ENCODE measurements at regions not wholly inside any gene's neighbourhood (a gene's known extent, or its start where the extent isn't known, plus 50 kb on each side); places are given as distances from the start of the nearest gene placed in this dataset.

- no peak for DNase-seq
- Mint-ChIP-seq H3K4me1 (no peaks in the 10 kb centered on the region), H3K4me3 (no peak overlapping the region), H3K27ac (no peak overlapping the region), H3K36me3 (ENCODE audit: low read depth) (no peaks in the 10 kb centered on the region), H3K27me3 (no peaks in the 10 kb centered on the region), H3K9me3 (no peaks in the 10 kb centered on the region)
- POLR2A ChIA-PET, result no interaction called here
- CTCF ChIA-PET, result no interaction called here
These were observed 443.1 kb downstream of the AEBP2 start for GRCh38 chr12:19882346-19882745.

GRCh38 chr12:19884021-19884492 lies 444.8 kb downstream of the AEBP2 start:
- no peaks in the 10 kb centered on the region for H3K9me3 Mint-ChIP-seq
- no peaks in the 10 kb centered on the region for H3K36me3 Mint-ChIP-seq (ENCODE audit: low read depth)
- POLR2A ChIA-PET, result no interaction called here
- no peak overlapping the region for H3K4me3 Mint-ChIP-seq
- no peaks in the 10 kb centered on the region for H3K27me3 Mint-ChIP-seq
- no peaks in the 10 kb centered on the region for H3K4me1 Mint-ChIP-seq
- DNase-seq, result no peak
- no peak overlapping the region for H3K27ac Mint-ChIP-seq
- CTCF ChIA-PET, result no interaction called here

DNA sequence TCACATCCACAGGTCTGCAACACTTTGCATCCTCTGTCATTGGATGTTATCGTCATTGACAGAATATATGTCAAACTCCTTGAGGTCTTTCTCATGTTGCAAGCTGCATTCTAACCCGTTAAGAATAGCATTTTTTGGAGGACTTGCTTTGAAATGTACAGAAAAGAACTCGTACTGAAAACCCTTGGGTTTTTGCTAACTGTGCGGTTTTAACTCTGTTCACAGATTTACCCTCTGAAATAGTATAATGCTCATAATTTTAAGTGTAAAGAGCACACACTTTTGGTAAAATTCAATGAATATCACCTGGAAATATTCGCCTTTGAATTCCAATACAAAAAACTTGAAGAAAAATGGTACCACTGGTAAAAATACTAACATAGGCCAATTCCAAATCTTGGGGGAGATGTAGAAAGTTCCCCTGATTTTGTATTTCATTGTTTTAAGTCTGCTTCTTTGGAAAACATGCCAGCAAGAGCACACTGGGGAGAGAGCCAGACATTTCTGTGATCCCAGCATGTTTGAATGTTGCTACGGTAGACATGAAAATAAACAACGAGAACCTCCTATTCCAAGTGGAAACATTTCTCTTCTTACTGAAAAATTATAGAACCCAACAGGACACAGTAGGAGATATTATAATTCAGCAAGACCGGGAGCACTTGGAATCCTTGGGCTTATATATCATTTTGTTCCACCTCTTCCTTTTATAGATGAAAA lies 446.0 kb downstream of the AEBP2 start:
- H3K9me3 Mint-ChIP-seq, result no peaks in the 10 kb centered on the region
- no peaks in the 10 kb centered on the region for H3K4me1 Mint-ChIP-seq
- ChIA-PET POLR2A (no interaction called here), CTCF (no interaction called here)
- H3K27ac Mint-ChIP-seq, result no peak overlapping the region
- H3K4me3 Mint-ChIP-seq, result no peak overlapping the region
- H3K27me3 Mint-ChIP-seq, result no peaks in the 10 kb centered on the region
- no peaks in the 10 kb centered on the region for H3K36me3 Mint-ChIP-seq (ENCODE audit: low read depth)
- no peak for DNase-seq

DNA sequence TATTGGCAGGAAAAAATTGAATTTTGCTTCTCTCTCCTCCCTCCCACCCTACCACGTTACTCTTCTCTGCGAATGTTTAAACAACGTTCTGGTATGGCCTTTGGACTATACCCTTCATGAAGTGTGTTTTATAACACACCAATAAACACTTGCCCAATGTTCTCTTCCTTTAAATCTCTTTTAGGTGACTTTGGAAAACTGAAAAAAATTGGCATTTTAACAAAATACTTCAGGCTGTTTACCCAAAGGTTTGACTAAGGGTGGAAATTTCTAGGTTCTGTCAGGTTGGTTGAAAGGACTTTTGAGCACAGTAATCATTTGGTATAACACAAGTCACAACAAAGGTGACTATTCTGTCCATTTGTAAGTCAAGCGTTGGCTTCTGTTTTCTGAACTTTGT lies 446.8 kb downstream of the AEBP2 start:
- no peak for DNase-seq
- Mint-ChIP-seq H3K36me3 (ENCODE audit: low read depth) (no peaks in the 10 kb centered on the region), H3K9me3 (no peaks in the 10 kb centered on the region), H3K4me1 (no peaks in the 10 kb centered on the region), H3K4me3 (no peak overlapping the region), H3K27me3 (no peaks in the 10 kb centered on the region), H3K27ac (no peak overlapping the region)
- ChIA-PET POLR2A (no interaction called here), CTCF (no interaction called here)

- Mint-ChIP-seq H3K36me3 (ENCODE audit: low read depth) (no peaks in the 10 kb centered on the region), H3K27me3 (no peaks in the 10 kb centered on the region)
- POLR2A ChIA-PET, result no interaction called here
These were observed 447.4 kb downstream of the AEBP2 start for GRCh38 chr12:19886639-19887064.

DNA sequence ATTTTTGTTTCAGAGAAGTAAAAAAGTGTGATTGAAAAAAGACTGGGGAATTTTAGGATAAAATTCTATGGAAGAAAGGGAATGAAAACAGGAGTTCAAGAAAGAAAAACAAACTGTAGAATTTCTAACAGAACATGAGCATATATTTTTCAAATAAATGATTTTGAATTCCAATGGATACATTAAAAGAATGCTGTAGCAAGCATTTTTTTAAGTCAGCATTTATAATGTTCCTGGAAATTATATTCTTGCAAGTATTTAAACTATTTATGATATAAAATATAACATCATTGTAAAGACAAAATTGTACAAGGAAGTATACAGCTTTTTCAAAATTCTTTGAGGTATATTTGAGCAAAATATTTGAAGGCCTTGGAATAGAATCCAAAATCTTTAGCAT lies 450.7 kb downstream of the AEBP2 start:
- H3K27ac Mint-ChIP-seq, result no peak overlapping the region
- no peaks in the 10 kb centered on the region for H3K27me3 Mint-ChIP-seq
- CTCF ChIA-PET, result no interaction called here
- peaks cover 11% of the 10 kb centered on the region for H3K4me1 Mint-ChIP-seq
- H3K4me3 Mint-ChIP-seq, result no peak overlapping the region
- DNase-seq, result no peak
- POLR2A ChIA-PET, result no interaction called here
- no peaks in the 10 kb centered on the region for H3K36me3 Mint-ChIP-seq (ENCODE audit: low read depth)
- no peaks in the 10 kb centered on the region for H3K9me3 Mint-ChIP-seq

More at GRCh38 chr12:19886639-19887064, 447.4 kb downstream of the AEBP2 start:
- CTCF ChIA-PET, result no interaction called here
- DNase-seq, result no peak
- H3K27ac Mint-ChIP-seq, result no peak overlapping the region
- no peak overlapping the region for H3K4me3 Mint-ChIP-seq
- no peaks in the 10 kb centered on the region for H3K9me3 Mint-ChIP-seq
- no peaks in the 10 kb centered on the region for H3K4me1 Mint-ChIP-seq

DNA sequence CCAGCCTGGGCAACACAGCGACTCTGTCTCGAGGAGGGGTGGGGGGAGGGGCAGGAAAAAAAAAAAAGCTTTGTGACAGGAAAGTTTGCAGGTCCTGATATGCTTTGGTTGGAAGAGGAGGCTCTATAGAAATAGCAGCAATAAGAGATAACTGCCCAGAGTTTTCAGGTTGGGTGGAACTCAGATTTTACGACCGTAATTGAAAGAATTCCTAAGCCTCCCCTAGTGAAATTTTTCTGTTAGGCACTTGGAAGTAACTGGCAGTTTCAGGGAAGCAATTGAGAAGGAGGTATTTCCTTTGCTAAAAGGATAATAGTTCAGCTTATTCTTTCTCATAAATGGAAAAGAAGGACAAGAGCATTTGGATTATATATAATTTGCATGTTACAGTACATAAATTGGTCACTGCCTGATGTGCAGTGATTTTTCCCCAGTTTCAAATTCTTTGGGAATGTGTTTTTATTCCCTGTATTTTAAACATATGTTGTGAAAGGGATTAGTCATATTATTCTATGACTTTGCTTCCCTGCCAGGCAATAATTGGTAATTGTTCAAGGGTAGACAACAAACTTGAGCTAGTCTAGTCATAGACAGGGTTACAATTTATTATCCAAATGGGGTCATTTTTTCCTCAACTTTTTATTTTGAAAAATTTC lies 452.8 kb downstream of the AEBP2 start:
- Mint-ChIP-seq H3K4me3 (no peak overlapping the region), H3K27ac (no peak overlapping the region), H3K36me3 (ENCODE audit: low read depth) (no peaks in the 10 kb centered on the region), H3K9me3 (no peaks in the 10 kb centered on the region), H3K4me1 (peaks cover 12% of the 10 kb centered on the region), H3K27me3 (no peaks in the 10 kb centered on the region)
- ChIA-PET CTCF (interaction anchor here (0.6 to 2.5 kb wide), 2 partner anchors 135 to 156 kb away, joined by 7 to 14 read pairs; no protein-coding TSS in a partner anchor), POLR2A (no interaction called here)
- no peak for DNase-seq

DNA sequence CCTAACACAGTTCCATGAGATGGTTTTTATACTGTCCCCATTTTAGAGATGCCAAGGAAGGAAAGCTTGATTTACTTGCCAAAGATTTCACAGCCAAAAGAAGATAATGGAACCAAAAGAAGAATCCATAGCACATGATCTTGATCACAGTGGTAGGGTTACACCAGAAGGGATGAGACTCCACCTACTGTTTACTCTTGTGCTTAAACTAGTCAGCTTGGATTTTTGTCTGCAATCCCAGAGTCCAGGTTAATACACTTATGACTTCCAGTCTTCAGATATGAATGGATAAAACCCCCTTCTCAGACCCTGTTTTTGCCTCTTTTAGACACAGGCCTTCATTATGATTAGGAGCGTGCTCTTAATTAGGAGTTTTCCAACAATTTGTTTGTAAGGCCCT lies 454.2 kb downstream of the AEBP2 start:
- no peaks in the 10 kb centered on the region for H3K27me3 Mint-ChIP-seq
- H3K27ac Mint-ChIP-seq, result no peak overlapping the region
- CTCF ChIA-PET, result interaction anchor here (2.5 kb wide), 1 partner anchor 137 kb away, joined by 14 read pairs; no protein-coding TSS in a partner anchor

GRCh38 chr12:19894050-19894449 lies 454.8 kb downstream of the AEBP2 start:
- Mint-ChIP-seq H3K4me3 (no peak overlapping the region), H3K36me3 (ENCODE audit: low read depth) (no peaks in the 10 kb centered on the region), H3K27ac (no peak overlapping the region), H3K4me1 (peaks cover 12% of the 10 kb centered on the region), H3K9me3 (no peaks in the 10 kb centered on the region), H3K27me3 (no peaks in the 10 kb centered on the region)
- no peak for DNase-seq
- ChIA-PET POLR2A (no interaction called here), CTCF (interaction anchor here (2.5 kb wide), 1 partner anchor 137 kb away, joined by 14 read pairs; no protein-coding TSS in a partner anchor)

More for the DNA sequence above, 454.2 kb downstream of the AEBP2 start:
- POLR2A ChIA-PET, result no interaction called here
- Mint-ChIP-seq H3K36me3 (ENCODE audit: low read depth) (no peaks in the 10 kb centered on the region), H3K9me3 (no peaks in the 10 kb centered on the region), H3K4me3 (no peak overlapping the region), H3K4me1 (peaks cover 12% of the 10 kb centered on the region)
- DNase-seq, result no peak

DNA sequence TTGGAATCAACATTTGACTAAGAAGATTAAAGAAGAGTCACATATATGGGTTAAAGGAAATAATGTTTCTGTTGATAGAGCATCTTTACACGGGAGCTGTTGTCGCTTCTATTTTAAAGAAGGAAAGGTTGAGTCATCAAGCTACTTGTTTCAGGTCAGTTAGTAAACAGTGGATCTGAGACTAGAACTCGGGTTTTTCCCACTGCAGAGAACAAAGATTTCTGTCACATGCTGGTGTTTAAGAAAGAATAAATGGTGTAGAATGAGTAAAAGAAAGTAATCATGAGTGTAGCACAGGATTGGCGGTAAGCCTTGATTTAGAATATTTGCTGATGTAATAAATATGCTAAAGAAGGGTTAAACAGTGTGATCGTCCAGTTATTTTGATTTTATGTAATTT lies 455.5 kb downstream of the AEBP2 start:
- Mint-ChIP-seq H3K4me3 (no peak overlapping the region), H3K27ac (no peak overlapping the region), H3K27me3 (no peaks in the 10 kb centered on the region), H3K36me3 (ENCODE audit: low read depth) (no peaks in the 10 kb centered on the region), H3K4me1 (peaks cover 12% of the 10 kb centered on the region), H3K9me3 (no peaks in the 10 kb centered on the region)
- CTCF ChIA-PET, result no interaction called here
- POLR2A ChIA-PET, result no interaction called here
- DNase-seq, result no peak

GRCh38 chr12:19895246-19896020 lies 456.1 kb downstream of the AEBP2 start:
- no peaks in the 10 kb centered on the region for H3K36me3 Mint-ChIP-seq (ENCODE audit: low read depth)
- H3K9me3 Mint-ChIP-seq, result no peaks in the 10 kb centered on the region
- no peak overlapping the region for H3K27ac Mint-ChIP-seq
- ChIA-PET POLR2A (no interaction called here), CTCF (no interaction called here)
- peaks cover 12% of the 10 kb centered on the region for H3K4me1 Mint-ChIP-seq
- no peak for DNase-seq
- no peaks in the 10 kb centered on the region for H3K27me3 Mint-ChIP-seq
- no peak overlapping the region for H3K4me3 Mint-ChIP-seq

GRCh38 chr12:19896041-19896440 lies 456.7 kb downstream of the AEBP2 start:
- Mint-ChIP-seq H3K27ac (no peak overlapping the region), H3K27me3 (no peaks in the 10 kb centered on the region), H3K4me3 (no peak overlapping the region), H3K4me1 (peaks cover 12% of the 10 kb centered on the region), H3K36me3 (ENCODE audit: low read depth) (no peaks in the 10 kb centered on the region), H3K9me3 (no peaks in the 10 kb centered on the region)
- ChIA-PET CTCF (no interaction called here), POLR2A (no interaction called here)
- no peak for DNase-seq

DNA sequence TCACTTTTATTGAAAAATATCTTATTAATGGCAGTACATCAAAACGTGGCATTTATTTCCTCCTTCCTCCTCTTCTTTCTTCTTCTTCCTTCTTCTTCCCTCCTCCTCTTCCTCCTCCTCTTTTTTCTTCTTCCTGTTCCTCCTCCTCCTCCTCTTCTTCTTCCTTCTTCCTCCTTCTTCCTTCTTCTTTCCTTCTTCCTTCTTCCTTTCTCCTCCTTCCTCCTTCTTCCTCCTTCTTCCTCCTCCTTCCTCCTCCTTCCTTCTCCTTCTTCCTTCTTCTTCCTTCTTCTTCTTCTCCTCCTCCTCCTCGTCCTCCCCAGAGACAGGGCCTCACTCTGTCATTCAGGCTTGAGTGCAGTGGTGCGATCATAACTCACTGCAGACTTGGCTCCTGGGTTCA lies 457.2 kb downstream of the AEBP2 start:
- Mint-ChIP-seq H3K36me3 (ENCODE audit: low read depth) (no peaks in the 10 kb centered on the region), H3K27ac (no peak overlapping the region), H3K4me1 (peaks cover 12% of the 10 kb centered on the region), H3K4me3 (no peak overlapping the region), H3K27me3 (no peaks in the 10 kb centered on the region), H3K9me3 (no peaks in the 10 kb centered on the region)
- DNase-seq, result no peak
- ChIA-PET CTCF (interaction anchor here (0.6 kb wide), 1 partner anchor 72 kb away, joined by 3 read pairs; no protein-coding TSS in a partner anchor), POLR2A (no interaction called here)
